Astrocyte of the cerebellum (primary cell): ENCODE measurements at regions not wholly inside any gene's neighbourhood (a gene's known extent, or its start where the extent isn't known, plus 50 kb on each side); places are given as distances from the start of the nearest gene placed in this dataset.

ENCODE experiments used
- DNase-seq: peaks from one replicate; pipeline ENCODE4 v3.0.0-alpha.2; 2011; ENCODE audit warnings: low read depth
- H3K4me3 ChIP-seq: 2 replicates; pipeline ENCODE4 v1.5.1; 2011; ENCODE audit warnings: mild to moderate bottlenecking, low read depth, low read length, moderate library complexity
- in situ Hi-C: cut with HindIII; loops from 2 replicates; pipeline ENCODE4 v1.10.0; 2017; ENCODE audit warnings: low sequenced_read_pairs
- TF ChIP-seq, protein P1 (sequence below): IDR thresholded peaks from 2 replicates; pipeline ENCODE4 v1.5.1; 2012; ENCODE audit warnings: low read length, low read depth, moderate library complexity, mild to moderate bottlenecking; ENCODE audit errors: missing control alignments

DNA sequence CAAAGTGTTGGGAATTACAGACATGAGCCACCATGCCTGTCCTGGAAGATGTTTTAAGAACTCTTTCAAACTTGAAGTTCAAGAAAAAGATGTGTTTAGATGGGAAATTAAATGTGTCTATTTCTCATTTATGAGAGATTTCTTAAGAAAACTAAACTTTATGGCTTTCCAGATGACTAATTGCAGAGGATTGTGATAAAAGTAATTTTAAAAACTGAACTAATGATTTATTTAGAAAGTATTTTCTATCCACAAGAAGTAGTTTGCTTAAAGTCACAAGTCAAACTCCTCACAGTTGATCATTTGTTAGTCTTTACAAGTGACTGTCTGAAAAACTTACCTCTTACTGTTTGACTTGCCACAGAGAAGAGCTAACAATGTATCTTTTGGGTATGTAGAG is 89.6 kb upstream of the SPRY2 start:
- in situ Hi-C loops, result no loop called here
- no peak for DNase-seq
- TF ChIP-seq, protein P1, sequence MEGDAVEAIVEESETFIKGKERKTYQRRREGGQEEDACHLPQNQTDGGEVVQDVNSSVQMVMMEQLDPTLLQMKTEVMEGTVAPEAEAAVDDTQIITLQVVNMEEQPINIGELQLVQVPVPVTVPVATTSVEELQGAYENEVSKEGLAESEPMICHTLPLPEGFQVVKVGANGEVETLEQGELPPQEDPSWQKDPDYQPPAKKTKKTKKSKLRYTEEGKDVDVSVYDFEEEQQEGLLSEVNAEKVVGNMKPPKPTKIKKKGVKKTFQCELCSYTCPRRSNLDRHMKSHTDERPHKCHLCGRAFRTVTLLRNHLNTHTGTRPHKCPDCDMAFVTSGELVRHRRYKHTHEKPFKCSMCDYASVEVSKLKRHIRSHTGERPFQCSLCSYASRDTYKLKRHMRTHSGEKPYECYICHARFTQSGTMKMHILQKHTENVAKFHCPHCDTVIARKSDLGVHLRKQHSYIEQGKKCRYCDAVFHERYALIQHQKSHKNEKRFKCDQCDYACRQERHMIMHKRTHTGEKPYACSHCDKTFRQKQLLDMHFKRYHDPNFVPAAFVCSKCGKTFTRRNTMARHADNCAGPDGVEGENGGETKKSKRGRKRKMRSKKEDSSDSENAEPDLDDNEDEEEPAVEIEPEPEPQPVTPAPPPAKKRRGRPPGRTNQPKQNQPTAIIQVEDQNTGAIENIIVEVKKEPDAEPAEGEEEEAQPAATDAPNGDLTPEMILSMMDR, result no peak
- no peak overlapping the region for H3K4me3 ChIP-seq

DNA sequence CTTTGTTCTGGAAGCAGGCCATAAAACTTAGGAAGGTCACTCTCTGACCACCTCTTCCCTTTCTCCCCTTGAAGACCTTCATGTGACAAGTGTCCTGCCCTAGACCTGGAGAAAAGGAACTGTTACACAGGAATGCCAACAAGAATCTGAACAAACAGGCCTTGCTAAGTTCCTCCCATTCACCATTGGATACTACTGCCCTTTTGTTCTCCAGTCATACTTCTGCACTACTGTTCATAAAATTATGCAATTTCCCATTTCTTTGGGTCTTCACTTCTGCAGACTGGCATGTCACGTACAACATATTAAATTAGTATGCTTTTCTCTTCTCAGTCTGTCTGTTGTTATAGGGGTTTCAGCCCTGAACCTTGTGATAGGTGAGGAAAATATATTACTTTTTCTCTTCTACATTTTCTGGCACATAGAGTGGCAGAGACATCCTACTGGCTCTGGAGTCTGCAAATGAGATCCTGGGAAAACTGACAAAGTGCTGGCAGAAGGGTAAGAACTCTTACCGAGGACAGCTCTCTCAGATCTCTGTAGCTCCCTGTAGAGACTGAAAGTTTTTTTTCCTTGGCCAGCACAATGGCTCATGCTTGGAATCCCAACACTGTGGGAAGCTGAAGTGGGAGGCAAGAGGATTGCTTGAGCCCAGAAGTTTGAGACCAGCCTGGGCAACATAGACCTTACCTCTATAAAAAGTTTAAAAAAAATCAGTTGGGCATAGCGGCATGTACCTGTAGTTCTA is 87.6 kb upstream of the SPRY2 start:
- TF ChIP-seq, protein P1, result no peak
- in situ Hi-C loops, result no loop called here
- DNase-seq, result no peak
- no peak overlapping the region for H3K4me3 ChIP-seq

DNA sequence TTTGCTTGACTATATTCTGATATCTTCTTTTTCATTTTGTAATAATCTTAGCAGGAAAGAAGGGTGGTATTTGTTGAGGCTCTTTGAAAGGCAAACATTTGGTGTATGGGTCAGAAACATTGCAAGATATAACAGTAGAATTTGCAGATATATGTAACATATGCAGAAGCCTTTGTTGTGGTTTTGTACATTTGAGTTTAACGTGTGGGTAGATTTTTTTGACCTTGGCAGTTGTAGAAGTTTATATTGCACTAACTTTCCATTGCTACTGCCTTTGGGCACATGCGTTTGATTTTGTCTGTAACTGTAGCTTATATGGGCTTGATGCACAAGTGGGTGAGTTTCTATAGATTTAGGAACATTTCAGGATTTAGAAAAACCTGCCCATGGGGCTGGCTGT is 78.5 kb upstream of the SPRY2 start:
- TF ChIP-seq, protein P1, result no peak
- no peak overlapping the region for H3K4me3 ChIP-seq
- DNase-seq, result no peak
- in situ Hi-C loops, result no loop called here

DNA sequence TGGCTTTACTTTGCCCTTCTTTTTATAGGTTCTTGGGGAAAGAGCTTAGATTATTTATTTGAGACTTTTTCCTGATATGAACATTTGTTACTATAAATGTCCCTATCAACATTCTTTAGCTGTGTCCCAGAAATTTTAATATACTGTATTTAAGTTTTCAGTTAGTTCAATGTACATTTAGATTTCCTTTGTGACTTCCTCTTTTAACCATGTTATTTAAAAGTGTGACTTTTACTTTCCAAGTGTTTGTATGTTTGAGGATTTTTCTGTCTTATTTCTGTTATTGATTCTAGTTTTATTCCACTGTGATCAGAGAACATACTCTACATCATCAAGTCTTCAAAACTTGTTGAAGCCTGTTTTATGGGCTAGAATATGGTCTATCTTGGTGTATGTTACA is 72.7 kb upstream of the SPRY2 start:
- no peak for DNase-seq
- TF ChIP-seq, protein P1, result no peak
- no peak overlapping the region for H3K4me3 ChIP-seq
- in situ Hi-C loops, result no loop called here

DNA sequence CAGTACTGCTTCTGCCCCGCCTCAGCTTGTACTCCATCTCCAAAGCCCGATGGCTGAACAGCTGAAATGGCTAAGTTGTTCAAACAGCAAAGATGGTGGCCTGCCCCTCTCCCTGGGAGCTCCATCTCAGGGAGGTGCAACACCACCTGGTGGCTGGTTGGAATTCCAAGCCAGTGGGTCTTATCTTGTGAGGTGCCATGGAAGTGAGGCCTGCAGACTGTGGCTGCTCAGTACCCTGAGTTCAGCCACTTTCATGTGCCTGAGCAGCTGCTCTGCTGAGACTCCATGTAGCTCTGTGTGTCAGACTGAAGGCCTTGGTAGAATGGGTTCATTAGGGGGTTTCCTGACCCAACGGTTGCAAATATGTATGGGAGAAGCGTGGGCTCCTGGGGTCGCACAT is 67.3 kb upstream of the SPRY2 start:
- no peak for DNase-seq
- H3K4me3 ChIP-seq, result no peak overlapping the region
- TF ChIP-seq, protein P1, result no peak
- in situ Hi-C loops, result no loop called here

DNA sequence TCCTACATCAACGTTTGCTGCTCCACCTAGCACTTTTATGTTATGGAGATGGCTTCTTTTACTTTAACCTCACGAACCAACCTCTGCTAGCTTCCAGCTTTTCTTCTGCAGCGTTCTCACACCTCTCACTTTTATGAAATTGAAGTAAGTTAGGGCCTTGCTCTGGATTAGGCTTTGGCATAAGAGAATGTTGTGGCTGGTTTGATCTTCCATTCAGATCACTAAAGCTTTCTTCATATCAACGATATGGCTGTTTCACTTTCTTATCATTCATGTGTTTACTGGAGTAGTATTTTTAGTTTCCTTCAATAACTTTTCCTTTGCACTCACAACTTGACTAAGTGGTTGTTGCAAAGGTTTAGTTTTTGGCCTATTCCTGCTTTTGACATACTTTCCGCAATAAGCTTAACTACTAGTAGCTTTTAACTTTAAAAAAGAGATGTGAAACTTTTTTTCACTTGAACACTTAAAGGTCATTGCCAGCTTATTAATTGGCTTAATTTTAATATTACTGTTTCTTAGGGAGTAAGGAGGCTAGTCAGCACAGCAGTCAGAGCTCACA is 60.0 kb upstream of the SPRY2 start:
- DNase-seq, result no peak
- H3K4me3 ChIP-seq, result no peak overlapping the region
- TF ChIP-seq, protein P1, result no peak
- in situ Hi-C loops, result no loop called here
